SKM-1 treated with dmso at 0.1 percent for 144 hours (cell line): ENCODE measurements at regions not wholly inside any gene's neighbourhood (a gene's known extent, or its start where the extent isn't known, plus 50 kb on each side); places are given as distances from the start of the nearest gene placed in this dataset.
"Not testable (repeated sequence)": the region's sequence is repeated elsewhere in the genome, so short reads cannot be mapped to it uniquely, and the experiment has no call there.

Experiments
- DNase-seq: peaks from one replicate; lab custom pipeline; 2025; ENCODE audit not compliant: unreplicated experiment; lab: John Stamatoyannopoulos, UW

DNA sequence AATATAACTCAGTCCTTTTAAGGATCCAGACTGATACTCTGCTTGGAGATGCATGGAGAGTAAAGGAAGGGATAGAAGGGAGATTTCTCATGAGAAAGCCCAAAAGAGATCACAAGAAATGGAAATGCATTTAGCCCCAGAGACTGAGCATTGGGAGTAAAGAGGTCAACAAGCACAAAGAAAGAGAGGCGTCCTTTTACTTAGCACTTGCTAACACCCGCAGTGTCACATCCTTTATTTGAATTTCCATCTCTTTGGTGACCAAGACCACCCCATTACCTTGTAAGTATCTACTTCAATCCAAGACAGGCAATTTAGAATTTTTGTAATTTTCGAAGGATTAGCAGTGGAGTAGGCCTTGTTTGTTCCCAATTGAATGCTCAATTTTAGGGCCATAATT, 111.8 kb upstream of the DCC start:
- no peak for DNase-seq

DNA sequence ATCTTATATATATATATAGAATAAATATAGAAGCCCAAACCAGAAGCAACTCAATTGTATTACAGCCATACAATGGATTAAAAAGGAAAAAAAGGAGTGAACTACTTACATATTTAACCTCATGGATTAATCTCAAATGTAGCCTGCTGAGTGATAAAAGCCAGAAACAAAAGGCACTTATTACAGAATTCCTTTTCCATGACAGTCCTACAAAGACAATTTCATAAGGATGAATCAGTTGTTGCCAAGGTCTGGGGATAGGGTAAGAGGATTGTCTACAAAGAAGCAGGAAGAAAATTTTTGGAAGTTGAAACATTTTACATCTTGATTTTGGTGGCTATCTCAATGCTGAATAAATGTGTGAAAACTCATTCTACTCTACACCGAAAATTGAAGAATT, 103.9 kb upstream of the DCC start:
- DNase-seq, result no peak

- no peak for DNase-seq
Observed at GRCh38 chr18:52237551-52237950, 102.4 kb upstream of the DCC start.

- no peak for DNase-seq
Observed at GRCh38 chr18:52242711-52243110, 97.3 kb upstream of the DCC start.

DNA sequence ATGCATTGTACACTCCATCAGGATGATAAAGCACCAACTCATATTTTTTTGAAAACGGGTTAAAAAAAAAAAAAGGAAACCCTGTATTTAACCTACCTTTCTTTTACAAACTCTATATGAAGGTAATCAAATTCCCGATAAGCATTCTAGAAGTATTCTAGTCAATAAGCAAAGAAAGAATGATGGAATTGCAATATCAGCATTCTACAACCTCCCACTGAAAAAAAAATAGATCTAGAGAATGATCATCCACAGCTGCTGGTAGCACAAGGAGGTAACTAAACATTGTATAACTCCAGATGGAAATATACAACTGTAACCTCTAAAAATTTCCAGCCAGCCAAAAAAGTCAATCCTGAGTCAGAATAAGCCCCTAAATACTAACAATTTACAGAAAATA, 95.3 kb upstream of the DCC start:
- no peak for DNase-seq

GRCh38 chr18:52254367-52254766, 85.6 kb upstream of the DCC start:
- no peak for DNase-seq

- DNase-seq, result not testable (repeated sequence)
Observed at GRCh38 chr18:52257417-52257816, 82.6 kb upstream of the DCC start.

DNA sequence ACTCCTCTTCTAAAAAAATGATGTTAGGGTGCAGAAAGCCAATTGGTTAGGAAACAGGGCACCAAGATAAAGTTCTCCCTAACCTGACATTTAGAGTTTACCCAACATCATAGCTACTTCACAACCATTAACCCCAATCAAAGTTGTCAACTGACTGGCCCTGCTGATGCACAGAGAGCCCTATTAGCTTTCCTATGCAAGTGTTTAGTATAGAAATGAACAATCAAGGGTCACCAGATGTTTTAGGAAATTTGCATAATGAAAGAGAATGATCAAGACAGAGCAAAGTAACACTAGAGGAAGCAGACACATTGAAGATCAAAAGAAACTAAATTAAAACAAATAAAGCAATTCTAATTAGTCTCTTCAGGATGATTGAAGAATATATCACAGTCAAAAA, 64.2 kb upstream of the DCC start:
- DNase-seq, result no peak

DNA sequence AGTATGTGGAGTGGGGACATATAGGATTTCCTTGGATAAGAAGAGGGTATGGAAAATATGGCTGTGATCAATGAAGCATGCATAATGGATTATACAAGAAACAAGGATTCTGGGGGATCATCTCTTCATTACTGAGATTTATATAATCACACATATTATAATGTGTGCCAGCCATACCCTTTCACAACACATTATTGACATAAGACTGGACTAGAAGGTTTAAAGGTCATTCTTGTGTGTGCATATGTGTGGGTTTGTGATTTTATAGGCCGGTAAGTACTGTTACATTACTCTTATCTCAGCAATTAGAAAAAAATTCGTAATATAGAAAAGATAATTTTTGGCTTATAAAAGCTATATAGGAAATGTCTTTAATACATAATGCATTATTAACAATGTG, 62.2 kb upstream of the DCC start:
- no peak for DNase-seq

GRCh38 chr18:52278191-52278590, 61.8 kb upstream of the DCC start:
- no peak for DNase-seq

GRCh38 chr18:52280702-52281101, 59.3 kb upstream of the DCC start:
- DNase-seq, result no peak

GRCh38 chr18:52283927-52284326, 56.1 kb upstream of the DCC start:
- no peak for DNase-seq

DNA sequence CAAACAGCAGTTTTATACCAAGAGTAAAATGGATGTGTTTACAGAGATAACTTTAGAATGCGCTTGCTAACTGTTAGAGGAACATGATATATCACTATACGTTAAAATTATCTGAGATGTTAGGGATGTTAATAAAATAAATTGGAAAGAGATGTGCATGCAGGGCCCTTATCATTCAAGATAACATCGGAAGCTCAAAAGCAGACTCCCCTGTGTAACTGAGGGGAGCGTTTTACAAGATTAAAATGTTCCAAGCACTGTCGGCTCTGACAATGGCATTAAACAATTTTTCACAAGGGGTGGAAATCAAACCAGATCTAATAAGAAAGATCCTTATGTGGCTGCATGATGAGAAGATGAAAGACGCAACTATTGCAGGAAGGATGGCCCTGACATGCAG, 53.3 kb upstream of the DCC start:
- no peak for DNase-seq

DNA sequence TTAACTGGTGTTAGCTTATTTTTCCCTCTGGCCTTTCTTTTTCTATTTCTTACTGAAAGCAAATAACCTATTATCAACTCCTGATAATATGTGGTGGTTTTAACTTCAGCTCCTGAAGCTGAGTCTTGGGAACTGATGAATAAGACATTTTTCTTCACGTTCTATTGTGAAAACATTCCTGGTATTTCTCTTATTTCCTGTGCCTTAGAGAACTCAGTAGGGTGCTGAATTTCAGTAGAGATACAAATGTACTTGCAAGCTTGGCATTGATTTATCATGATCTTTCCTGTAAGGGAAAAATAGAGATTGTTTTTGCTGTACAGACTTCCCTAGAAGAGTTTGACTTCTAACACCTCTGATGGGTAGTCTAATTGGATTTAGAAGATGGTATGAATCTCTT, 52.8 kb upstream of the DCC start:
- DNase-seq, result no peak

DNA sequence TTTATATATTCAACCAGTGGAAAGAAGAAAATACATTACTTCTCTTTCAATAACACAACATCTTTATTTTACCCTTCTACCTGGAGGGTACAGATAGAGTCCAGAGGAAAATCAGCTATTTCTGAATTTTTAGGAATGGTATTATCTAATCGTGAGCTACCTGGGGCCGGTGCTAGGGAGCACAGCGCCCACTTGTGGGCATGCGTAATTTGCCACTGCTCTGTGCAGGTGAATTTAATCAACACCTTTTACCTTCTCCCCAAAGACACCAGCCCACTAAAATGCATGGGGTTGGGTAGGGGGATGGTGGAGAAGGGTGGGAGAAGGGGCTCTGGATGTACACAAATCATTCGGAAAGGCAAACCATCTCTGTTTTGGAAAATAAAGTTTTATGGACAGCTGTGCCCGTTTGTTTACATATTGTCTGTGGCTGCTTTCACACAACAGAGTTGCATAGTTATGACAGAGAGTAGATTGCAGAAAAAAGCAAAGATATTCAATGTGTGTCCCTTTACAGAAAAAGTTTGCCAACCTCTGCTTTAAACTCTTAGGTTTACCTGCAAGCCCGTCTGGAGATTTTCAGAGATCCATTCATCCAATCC, 51.5 kb upstream of the DCC start:
- DNase-seq, result no peak

DNA sequence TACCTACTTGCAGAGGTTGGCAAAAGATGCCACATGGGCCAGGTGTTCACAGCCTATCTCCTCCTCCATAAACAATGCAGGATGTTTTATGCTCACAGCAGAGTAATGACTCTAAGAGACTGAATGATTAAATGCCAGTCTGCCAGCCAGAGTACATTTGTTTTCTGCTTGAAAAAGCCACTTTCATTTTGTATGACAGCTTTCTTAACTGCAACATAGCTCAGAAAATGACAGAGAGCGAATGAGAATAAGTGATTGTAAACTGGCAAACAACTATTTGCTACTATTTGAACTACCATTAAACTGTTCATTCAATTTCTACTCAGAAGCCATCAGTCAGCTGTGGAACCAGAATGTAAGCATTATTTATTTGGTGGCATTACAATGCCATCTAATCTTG, 50.6 kb upstream of the DCC start:
- DNase-seq, result no peak
